GM21737 (cell line): ENCODE measurements at regions not wholly inside any gene's neighbourhood (a gene's known extent, or its start where the extent isn't known, plus 50 kb on each side); places are given as distances from the start of the nearest gene placed in this dataset.

Source experiments
- ATAC-seq: cut with Tn5 transposase; IDR thresholded peaks from one replicate; pipeline ENCODE4 v1.9.1; 2021; ENCODE audit warnings: mild to moderate bottlenecking, moderate library complexity; ENCODE audit not compliant: unreplicated experiment

DNA sequence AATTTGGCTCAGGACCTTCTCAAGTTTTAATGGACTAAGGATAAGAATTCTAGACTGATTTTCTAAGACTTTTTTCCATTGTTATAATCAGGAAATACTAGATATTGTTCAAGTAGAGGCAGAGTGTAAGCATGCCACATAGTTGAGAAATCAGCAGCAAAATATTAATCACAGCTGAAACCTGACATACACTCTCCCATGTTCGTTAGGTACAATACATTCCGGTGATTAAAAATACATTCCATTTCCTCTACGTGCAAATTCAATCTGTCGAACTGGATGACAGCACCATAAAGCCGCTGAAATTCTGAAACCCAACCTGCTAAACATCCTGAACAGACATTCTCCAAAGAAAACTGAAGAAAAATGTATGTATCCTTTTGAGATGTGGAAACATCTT is 587.6 kb upstream of the DIPK2B start:
- ATAC-seq: no peak

DNA sequence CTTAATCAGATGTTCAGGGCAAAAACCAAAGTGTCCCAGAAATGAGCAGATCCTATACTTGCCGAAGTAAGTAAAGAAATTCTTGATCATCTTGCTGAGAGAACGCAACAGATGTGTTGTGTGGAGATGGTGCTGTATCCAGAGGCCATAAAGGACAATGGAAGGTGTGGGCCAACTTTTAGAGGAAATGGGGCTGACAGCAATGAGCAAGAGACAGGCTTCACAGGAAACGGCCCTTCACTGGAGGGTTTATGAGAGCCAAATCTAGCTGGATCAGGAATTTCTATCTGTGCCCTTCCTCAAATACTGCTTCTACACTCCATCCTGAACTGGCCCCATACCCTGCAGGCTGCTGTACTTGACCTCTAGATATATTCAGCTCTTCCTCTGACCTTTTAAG is 583.9 kb upstream of the DIPK2B start:
- ATAC-seq: no peak

DNA sequence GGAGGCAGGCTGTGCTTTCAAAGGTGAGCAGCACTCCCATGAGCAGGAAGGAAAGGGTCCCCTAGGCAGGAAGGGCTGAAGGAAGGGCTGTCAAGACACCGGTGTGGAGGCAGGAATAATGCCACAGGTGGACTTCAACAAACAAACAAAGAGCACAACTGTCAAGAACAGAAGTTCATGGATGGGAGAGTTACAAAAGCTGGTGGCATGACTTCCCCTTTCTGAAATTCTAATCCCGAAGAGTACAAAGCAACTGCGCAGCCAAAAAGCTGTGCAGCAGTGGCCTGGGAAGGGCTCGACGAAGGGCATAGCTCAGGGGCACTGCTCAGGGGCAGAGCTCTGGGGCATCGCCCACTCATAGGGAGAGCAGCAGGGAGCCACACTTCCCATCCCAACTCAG is 582.3 kb upstream of the DIPK2B start:
- ATAC-seq: no peak

DNA sequence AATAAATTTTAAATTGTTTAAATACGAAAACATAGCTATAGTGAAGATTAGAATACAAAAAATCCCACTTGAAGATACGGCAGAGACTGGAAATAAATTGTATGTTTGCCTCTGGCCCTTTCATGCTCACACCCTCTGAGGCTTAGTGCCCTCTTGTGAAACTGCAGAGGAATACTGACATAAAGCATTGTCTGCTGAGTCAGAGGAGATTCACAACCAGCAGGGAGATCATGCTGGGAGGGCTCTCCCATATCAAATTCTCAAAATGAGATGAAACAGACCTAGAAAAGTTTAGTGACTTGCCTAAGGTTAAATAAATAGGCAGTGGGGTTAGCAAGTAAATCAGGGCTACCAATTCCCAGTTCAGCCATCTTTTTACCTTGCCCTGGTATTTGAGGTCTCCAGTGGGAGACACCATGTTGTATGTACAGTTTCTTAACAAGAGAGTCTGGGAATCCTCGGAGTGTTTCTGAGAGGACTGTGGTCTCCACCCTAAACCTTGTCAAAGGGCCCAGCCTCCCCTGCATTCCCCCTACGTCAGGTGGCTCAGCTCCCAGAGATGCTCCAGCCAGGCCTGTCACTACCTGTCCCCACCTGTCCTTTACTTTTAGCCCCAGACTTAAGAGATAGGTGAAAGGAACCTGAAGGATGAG is 581.4 kb upstream of the DIPK2B start:
- ATAC-seq: no peak

DNA sequence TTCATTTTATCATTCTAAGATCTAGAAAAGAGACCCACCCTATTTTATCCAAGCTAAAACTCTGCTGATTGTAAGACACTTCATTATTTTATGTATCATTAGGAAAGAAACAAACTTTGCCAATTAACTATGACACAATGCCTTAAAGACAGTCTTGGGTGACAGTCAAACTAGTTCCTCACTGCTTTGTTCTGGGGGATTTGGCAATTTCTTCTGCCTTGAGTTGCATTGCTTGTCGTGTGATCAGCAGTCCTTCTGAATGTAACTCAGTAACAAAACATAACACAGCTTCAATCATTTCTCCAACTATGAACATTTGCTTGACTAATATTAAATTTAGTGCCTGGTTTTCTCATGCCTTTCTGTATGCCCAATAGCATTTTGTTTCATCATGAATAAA is 577.9 kb upstream of the DIPK2B start:
- ATAC-seq: no peak

DNA sequence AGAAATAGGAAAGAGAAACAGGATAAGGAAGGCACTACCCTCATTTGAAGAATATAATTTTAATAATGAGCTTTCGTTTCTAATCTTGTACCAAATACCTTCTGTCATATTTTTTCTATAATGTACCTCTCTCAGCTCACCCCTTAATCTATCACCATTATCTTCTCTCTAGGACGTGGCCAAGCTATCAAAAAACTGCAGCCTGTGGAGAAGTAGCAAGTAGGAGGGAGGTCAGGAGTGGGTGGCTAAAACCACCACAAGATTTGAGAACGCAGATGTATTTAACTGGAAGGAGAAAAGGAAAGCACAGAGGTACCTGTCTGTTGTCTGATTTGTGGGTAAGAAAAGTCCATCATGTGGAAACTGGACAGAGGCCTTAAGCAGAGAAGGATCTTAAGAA is 576.7 kb upstream of the DIPK2B start:
- no peak for ATAC-seq

DNA sequence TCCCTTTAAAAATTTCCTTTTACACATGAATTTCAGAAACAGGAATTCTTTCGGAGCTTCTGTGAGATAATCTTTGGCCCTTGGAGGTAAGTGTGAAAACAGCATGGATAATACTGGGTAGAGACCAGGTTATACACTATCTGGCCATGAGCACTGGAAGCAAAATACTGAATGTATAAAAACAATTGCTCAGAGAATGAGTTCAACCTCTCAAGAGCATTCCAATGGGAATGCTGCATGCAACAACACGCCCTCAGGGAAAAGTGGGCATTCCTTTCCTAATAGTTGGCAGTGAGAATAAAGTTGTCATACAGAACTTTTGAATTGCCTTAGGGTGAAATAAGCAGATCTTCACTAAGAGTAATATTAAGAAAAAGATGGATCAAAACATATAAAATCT is 574.8 kb upstream of the DIPK2B start:
- no peak for ATAC-seq

DNA sequence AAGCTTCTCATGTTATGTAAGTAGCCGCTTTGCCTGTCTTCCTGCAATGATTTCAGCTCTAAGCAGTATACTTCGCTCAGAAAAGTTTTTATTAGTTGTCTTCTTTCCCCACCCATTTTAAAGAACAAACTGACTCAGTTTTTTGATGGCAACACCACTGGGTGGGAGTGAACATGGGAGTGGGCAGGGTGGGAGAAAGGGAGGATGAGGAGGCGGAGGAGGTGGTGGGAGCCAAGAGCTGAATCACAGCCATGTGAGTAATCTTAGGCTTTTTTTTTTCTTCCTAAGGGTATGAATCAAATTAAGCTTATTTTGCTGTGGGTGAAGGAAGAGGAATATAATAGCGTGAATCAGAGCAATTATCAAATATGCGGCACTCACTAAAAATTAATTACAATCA is 574.3 kb upstream of the DIPK2B start:
- no peak for ATAC-seq

DNA sequence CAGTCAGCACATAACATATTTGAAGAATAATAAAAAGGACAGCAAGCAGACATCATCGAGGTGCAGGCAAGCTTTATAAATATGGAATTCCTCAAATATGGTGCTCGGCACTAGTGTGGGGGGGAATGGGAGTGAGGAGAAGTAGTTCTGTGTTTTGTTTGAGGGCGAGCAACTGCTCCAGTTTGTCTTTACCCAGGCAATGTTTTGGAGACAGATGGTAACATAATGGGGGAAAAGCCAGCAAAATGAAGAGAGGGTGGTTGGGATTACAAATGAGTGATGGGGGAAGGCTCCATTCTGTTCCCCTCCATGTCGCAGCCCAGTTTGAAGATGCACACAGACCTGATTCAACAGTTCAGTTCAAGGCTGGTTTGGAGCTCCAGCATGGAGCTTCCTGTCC is 572.9 kb upstream of the DIPK2B start:
- ATAC-seq: no peak

DNA sequence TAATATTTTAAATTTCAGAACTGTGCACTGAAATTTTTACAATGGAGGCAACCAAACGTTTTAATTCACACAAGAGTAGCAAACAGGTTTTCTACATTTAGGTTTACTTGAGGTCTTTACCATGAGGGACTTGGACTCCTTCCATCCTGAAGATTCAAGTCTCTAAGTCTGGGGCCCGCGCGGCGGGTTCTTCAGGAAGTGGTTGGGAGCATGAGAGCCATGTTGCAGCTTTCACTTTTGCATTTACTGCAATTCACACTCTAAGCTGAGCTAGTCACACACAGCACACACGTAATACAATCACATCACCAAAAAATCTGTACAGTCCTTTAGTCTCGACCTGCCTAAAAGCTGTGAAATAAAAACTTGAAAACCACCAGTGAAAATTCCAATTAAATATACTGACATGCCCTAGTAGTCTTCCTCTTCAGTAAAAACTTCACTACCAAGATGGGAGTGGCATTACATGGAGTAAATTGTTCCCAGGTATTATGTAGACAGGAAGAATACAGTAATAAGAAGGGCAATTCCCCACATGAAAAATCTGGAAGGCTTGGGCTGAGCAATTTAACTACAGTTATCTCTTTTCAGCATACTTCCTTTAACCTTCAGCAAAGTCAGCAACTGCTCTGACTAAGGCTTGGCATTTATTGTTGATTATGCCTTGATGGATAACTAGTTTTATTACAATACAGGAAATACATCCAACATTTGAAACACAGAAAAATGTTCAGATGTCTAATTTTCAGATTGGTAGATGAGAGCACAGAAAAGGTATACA is 571.1 kb upstream of the DIPK2B start:
- ATAC-seq: no peak

DNA sequence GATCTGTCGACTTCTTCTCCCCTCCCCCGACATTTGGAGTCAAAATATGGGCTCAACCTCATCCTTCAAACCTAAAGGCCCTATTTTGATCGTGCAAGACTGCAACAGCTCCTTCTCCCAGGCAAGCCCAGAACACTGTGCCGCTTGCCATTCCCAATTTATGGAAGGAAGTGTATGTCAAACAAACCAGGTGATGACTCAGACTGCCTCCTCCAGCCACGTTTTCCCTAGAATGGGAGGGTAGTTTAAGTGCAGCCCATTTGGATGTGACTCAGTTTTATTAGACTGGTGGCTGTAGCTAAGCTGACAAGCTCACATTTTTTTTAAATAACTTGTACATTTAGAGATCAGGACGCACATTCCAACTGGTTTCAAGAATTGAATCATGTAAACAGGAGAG is 570.4 kb upstream of the DIPK2B start:
- no peak for ATAC-seq

DNA sequence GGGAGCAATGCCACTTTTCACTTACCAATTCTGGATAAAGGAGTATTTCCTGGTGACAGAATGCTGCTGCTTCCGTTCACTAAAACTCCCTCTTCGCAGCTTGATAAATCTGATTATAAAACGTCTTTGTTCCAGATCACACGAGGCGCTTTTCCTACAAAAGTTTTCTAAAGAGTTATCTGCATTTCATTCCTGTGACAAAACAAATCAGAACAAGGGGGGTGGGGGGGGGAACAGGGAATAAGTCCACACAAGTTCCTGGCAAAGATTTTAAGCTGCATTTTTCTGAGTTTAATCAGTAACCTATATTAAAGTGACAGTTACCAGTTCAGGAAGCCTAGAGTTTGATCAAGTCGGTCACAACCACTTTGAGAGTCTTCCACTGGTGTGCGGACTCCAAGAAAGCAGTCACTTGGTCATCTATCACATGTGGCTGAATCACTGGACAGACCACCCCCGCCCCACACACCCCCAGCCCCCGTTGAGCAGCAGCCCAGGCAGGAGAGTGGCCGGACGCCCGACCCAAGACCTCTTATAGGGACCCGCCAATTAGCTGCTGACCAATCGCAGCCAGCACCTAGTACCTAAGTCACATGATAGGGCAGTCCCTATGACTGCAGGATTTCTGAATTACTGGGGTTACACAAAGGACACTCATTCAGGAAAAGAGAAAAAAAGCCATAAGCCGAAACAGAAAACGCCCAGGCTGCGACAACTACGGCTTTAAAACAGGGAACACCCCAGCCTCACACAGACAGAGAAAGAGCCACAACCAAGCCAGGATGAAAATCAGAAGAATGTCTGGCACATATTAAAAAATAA is 569.3 kb upstream of the DIPK2B start:
- peak; percentile 82 for ATAC-seq

DNA sequence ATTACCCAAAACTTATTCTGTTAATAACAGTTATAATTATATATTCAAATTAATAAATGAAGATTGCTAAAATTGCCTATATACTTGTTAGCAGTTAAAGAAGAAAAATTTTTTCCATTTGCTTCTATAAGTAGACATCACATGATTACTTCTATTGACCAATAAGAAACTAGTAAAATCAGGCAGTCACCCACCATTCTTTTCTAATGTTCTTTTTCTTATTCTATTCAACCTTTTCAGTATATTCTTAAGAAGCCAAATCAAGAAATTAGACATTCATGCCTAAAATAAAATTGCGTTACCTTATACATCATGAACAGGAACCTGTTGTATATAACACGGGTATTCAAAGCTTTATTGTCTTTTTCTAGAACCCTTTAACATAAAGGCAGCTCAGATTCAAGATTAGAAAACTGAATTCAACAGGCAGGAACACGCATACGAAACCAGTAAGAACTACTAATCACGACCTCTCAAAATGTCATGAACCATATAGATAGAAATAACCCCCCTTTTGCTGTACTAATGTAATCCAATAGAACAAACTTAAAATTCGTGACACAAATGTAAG is 568.1 kb upstream of the DIPK2B start:
- no peak for ATAC-seq

DNA sequence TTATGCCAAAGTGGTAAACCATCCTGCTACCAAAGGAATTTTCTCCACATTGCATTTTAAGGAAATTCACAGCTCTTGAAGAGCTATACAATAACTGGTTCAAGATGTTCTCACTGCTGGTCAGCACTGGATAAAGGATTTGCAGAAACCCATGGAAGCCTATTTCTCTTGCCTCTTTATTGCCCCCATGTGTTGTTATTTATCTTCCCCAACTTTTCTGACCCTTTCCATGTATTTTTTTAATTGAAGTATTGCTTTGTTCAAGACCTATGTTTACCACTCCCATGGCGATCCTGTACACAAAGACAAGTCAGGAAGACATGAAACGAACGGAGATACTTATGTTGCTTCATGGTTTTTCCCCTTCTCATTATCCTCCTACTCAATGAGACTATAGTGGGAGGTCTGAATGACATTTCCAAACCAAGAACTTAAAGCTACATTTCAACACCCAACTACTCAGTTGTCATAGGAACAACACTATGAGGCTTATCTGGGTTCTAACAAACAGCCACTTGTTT is 566.4 kb upstream of the DIPK2B start:
- ATAC-seq: no peak

DNA sequence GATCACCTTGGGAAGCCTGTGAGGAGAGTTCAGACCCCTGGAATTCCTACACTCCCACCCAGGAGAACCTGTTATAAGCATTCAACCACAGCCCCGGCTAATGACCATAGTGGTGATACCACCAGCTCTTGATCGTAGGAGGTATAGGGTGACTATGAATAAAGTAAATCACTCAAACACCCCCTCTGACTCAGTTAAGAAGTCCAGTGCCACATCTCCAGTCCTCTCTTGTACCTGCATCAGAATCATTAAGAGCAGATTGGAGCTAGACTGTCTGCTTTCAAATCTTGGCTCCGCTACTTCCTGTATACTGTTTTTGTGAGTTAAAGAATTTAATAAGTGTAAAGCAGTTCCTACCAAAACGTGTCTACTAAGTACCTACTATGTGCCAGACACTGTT is 565.1 kb upstream of the DIPK2B start:
- no peak for ATAC-seq

DNA sequence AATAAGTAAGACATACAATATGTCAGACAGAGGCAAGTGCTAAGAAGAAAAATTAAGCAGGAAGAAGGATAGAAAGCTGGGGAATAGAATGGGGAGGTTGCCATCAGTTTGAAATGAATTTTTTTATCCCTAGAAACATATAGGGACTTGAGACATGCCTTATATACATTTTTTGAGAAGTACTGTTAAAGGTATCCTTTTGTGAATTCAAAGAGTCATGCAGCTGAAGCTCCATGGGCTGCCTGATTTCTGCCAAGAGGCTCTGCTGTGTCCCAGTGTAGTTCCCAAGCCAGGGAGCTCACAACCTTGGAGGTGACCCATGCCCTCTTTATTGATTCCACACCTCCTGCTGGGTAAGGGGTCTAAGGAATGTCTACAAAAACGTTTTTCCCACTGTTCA is 564.6 kb upstream of the DIPK2B start:
- no peak for ATAC-seq

DNA sequence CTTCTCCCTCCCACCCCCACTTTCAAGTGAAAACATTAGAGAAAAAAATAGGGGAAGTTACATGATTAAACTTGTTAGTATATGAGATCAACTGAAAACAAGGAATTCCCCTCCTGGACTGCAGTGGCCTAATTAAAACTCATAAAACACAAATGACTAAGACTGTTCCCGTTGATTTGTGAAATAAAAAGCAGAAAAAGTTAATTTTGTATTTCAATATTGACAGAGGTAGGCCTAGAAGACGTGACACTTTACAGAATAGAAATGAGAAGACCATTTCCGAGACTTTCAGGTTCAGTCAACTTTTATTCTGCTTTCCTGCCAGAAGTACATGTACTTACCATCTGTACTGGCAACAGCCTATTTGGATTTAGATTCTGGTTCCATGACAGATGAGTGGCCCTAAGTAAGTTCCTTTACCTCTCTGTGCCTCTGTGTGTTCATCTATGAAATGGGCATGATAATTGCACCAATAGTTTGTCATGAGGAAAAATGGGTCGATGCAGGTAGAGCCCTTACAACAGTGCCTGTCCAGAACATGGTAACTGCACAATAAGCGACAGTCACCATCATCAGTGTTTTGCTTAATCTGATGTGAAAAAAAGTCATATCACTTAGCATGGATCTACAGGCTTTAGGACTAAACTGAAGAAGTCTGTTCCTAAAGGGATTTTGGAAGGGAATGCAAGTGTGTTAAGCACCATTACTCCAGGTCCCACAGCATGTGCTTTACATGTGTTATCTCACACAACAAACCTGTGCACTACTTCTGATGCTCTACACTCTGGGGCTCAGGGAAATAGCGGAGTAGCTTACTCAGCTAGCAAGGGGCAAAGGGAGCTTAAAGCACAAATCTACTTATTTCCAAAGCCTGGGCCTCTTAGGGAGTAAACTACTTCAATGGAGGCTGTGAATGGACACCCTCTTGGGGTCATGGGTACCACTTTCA is 562.3 kb upstream of the DIPK2B start:
- ATAC-seq: no peak

DNA sequence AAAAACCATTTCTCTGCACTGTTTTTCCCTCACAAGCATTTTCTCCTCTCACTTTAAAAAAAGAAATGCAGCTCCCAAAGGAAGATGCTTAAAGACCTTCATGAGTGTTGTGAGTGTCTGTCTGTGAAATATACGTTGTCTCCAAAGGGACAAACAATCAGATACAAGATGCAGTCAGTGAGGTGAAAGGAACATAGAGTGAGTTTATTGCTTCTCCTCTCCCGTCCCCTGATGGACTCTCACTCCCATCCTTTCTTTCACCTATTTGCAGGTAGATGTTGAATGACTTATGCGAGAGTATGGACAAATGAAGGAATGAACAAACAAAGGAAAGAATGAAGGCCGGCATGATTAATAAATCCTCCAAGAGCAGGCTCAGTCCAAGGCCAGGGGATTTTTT is 561.2 kb upstream of the DIPK2B start:
- ATAC-seq: no peak

DNA sequence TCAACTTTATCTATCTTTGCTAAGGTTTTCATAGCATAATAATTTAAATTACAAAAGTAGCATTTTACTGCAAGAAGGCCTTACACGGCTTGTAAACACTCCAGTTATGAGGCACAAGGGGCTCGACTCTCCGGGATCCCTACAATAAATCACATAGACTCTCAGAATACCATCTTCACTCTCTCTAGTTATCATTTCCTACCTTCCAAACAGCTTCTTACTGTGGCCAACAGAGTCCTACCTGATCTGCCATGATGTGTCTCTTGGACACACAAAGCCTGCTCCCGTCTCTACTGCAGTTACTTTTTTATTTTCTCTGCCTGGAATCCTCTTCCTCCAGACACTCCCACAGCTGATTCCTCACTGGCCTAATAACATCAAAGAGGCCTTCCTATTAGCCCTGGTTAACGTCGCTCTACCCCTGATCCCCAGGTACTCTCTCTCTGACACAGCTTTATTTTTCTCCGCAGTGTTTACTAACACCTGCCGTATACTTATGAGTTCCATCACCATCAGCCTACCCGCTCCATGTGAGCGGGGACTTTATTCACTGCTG is 559.6 kb upstream of the DIPK2B start:
- no peak for ATAC-seq
